SIG-M5 (cell line): ENCODE measurements at regions not wholly inside any gene's neighbourhood (a gene's known extent, or its start where the extent isn't known, plus 50 kb on each side); places are given as distances from the start of the nearest gene placed in this dataset.

Source experiments
- DNase-seq: peaks from one replicate; lab custom pipeline; 2025; lab: John Stamatoyannopoulos, UW

DNA sequence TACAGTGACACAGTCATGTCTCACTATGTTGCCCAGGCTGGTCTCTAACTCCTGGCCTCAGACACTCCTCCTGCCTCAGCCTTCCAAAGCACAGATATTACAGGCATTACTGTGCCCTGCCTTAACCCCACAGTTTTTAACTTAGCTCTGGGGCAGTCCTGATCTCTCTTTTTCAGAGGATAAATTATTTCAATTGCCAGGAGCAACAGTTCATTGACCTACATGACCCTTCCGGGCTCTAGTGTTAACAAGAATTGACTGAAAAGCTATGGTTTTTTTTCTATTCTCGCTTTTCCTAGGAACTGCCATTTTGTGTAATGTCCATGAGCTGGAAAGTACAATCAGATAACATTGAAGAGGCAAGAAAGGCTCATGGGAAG lies 92.8 kb downstream of the HNRNPLL start:
- no peak for DNase-seq

DNA sequence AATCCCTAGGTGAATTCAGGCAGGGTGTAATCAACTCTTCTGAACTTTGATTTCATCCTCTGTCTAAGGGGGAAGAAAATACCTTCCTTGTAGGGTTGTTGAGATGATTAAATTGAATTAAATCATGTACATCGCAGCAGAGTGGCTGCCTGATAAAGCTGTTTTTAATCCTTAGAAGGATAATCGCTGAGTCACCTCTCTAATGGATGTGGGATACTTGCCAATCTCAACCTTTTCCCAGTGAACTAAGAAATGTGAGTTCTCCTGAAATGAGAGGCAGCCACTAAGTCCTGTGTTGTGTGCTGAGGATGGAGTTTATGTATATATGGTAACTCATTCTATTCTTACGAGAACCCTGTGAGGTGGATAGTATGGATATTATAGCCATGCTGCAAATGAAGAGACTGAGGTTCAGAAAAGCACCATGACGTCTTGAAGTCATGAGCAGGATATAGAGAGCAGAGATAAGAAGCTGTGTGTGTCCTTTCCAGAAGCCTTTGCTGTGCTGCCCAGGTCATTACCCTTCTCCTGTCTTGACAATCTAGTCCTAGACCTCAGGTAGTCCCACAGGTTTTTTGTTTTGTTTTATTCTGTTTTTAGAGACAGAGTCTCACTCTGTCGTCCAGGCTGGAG lies 93.3 kb downstream of the HNRNPLL start:
- no peak for DNase-seq

DNA sequence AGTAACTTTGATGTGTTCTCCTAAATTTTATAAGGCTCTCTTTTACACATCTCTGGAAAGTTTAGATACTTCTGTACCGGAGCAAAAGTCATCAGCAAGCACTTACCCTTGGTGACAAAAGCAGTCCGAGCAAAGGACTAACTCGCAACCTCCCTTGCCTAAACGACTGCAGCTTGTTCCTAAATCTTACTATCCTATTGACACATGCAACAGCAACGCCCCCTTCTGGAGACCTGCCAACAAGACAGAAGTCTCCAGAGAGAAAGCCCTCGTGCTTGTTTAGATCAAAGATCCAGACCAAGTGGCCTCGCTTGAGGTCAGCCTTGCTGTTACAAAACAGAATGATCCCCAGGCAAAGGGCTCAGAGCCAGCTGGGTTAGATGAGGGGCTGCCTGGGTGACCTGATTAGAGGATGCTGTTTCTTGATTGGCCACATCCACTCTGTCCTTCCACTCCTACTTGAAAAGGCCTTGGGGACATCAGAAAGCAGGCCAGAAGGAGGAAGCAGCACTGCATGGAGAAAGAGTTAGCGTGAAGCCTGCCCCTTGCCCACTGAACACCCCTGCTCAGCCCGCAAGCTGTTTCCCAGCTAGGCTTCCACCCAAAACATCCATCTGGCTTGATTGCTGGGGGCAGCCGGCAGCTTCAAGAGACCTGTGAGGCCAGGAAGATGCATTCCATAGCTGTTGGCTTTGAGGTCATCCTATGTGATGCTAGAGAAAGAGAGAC lies 94.3 kb downstream of the HNRNPLL start:
- DNase-seq: peak; percentile 52

DNA sequence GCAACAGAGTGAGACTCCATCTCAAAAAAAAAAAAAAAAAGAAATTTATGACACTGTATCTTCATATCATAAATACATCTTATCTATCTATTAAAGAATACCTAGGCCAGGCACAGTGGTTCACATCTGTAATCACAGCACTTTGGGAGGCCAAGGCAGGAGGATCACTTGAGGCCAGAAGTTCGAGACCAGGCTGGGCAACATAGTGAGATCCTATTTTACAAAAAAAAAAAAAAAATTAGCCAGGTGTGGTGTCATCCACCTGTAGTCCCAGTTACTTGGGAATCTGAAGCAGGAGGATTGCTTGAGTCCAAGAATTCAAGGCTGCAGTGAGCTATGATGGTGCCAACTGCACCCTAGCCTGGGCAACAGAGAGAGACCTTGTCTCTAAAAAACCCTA lies 95.0 kb downstream of the HNRNPLL start:
- no peak for DNase-seq

DNA sequence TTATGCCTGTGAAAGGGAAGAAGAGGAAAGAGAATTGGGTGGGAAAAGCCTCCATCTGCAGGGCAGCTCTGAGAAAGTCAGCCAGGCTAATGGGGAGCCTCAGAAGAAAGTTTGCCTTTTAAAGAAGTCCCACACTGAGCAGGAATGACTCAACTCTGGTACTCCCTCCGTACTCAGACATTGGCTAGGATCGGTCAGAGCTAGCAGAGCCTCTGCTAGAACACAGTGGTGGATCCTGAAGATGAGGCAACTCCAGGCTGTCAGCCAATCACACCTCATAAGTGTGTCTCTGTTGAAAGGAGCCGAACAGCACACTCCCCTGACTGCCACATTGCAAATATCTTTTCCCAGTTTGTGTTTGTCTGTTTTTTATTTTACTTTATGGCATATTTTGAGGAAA lies 96.9 kb downstream of the HNRNPLL start:
- no peak for DNase-seq

DNA sequence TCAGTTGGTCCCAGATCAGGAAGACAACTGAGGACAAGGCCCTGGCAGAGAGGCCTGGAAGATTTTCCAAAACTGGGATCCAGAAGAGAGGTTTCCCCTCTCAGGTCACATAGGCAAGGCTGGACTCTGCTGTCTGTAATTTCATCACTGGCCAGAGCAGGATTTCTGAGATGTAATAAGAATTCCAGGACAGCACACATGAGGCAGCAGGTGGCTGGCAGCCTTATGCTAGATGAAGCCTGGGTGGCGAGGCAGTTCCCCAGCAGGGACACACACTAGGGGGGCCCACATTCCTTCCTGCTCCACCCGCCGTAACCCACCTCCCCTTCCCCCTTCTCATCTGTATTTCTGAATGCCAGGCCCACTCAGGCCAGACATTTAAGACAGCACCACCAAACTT lies 98.6 kb downstream of the HNRNPLL start:
- no peak for DNase-seq

DNA sequence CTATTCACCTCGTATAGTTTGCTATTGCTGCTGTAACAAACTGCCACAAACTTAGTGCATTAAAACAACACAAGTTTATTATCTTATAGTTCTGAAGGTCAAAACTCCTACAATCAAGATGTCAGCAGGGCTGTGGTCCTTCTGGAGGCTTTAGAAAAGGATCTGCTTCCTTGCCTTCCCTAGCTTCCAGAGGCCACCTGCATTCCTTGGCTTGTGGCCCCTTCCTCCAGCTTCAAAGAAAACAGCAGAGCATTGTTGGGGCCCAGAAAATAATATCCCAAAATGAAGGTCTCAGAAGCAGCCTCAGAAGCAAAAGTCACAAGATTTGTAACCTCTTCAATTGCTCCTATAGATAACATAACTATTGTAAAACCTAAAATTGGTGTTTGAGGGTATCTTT lies 100.6 kb downstream of the HNRNPLL start:
- DNase-seq: no peak

DNA sequence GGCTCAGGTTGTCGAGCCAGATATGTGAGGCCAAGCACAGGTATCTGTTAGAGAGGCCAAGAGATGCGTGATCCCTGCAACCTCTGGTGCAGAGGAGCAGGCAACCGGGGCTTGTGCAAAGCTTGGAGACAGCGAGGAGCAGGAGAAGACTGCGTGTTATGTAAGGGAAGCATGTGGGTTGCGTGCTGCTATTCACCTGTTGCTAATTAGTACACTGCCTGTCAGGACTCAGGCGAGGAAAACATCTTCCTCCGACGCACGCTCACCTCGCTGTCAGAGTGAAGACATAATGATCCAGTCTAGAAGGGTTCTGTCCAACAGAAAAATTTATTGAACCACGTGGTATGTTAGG lies 102.5 kb downstream of the HNRNPLL start:
- no peak for DNase-seq

DNA sequence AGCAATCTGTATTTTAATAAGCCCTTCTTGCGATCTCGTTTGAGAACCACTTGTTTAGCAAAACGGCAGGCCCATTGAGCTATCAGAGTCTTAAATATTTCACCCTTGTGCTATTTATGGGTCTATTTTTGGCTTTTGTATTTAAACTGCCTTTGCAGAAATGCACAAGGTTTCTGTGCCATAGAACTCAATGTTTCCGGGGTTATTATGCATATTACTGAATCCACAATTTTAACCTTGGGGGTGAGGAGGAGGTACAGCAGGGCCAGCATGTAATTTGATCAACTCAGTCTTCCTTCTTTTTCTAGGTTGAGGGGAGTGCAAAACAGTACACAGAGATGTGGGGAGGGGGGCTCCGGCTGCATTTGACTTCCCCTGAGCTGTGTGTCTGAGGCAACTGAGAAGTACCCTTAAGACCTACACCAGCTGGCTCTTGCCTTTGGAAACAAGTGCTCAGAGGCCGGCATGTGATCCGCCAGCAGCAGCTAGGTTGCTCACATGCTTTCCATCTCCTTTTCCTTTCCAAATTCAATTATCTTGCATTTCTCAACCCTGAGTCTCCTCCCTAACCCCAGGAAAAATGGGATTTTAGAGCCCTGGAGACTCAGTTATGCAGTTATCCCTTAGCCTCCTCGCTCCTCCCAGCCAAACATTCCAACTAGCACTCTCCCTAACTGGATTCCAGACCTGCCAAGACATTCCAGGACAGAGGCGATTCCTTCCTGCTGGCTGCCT lies 103.0 kb downstream of the HNRNPLL start:
- DNase-seq: no peak

DNA sequence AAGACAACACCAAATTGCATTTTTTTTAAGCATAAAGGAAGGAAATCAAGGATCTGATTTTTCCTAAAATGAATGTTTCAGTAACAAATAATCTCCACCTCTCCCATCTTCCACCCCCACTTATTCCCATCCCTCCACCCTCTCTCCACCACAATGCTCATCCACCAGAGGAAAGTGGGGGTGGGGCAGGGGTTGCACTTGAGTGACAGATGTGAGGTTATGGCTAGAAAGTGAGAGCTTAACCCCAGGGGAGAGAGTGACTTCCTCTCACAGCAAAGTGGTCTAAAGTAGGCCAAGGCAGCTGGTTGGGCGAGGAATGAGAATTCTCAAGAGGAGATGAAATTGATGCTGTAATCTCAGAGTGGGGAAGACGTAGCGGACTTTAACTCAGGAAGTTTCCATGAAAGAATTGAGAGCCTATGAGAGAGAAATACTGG lies 104.7 kb downstream of the HNRNPLL start:
- no peak for DNase-seq

DNA sequence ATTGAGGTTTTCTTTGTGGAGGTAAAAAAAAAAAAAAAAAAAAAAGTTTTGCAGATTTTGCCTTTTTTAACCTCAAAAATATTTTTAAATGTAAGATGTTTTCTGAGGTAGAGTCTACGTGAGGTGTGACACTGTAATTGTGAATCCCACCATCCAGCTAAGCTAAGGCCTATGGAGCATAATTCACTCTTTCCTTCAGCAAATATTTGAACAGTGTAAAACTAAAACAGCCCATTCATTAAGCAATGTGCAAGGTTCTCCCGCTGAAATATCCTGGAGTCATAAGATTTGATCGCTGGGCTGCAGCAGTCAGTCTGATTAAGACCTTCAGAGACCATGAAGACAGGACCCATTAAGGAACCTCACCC lies 105.1 kb downstream of the HNRNPLL start:
- no peak for DNase-seq

DNA sequence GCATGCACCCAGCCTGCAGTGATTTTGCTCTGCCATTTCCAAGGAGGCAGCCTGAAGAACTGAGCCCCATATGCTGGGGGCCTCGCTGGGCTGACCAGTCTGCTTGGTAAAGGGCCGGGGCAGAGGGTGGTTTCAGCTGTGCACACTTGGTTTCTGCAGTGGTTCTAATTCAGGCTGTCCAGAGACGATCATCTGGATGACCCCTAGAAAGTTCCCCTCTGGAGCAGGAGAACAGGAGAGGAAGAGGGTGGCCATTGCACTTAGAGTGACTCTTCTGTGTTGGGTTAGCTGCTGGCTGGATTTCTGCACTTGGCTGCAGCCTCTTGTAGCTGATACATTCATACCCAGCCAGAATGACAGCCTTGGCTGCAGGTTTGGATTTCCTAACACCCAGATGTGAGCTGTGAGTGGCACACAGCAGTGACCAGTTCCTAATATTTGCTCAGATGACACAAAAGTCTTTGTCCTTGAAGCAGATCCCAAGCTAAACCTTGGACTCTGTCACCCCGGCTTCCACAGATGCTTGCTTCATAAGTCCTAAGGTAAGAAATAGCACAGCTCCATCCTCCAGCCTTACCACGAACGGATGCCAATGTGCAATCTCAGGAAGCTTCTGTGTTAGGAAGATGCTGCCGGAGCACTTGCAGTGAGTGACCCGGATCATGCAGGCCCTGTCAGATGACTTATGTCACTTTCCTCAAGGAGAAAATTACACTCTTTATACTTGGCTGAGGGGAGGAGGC lies 105.6 kb downstream of the HNRNPLL start:
- DNase-seq: no peak

DNA sequence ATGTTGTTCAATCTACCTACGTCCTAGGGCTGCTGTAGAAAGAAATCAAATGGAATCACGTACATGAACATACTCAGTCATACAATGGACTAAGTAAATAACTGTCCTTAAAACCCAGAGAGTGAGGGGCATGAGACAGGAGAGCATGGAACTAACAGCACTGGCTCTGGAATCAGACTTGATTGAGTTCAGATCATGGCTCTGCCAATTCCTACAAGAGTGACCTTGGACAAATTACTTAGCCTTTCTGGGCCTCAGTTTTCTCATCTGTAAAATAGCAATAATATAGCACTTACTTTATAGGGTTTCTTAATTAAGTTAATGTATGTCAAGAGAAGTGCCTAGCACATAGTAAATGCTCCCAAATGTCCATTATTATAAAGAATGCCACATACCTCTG lies 106.8 kb downstream of the HNRNPLL start:
- DNase-seq: no peak

DNA sequence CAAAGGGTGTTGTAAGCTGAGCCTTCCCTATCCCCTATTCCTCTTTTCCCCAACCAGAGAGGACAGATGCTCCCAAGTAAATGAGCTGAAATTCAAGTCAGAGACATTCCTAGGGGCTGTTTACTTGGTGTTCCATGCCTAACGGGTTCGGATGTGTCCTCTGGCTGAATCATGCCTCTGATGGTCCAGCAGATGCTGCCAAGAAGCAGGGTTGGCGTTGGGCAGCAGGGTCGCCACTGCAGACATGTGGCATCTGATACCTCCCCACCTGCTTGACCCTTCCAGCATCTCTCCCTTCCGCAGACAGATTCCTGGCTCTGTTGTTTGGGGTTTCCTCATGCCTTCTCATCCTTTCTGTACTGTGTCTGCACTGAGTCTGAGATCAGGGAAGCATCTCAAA lies 108.3 kb downstream of the HNRNPLL start:
- no peak for DNase-seq

DNA sequence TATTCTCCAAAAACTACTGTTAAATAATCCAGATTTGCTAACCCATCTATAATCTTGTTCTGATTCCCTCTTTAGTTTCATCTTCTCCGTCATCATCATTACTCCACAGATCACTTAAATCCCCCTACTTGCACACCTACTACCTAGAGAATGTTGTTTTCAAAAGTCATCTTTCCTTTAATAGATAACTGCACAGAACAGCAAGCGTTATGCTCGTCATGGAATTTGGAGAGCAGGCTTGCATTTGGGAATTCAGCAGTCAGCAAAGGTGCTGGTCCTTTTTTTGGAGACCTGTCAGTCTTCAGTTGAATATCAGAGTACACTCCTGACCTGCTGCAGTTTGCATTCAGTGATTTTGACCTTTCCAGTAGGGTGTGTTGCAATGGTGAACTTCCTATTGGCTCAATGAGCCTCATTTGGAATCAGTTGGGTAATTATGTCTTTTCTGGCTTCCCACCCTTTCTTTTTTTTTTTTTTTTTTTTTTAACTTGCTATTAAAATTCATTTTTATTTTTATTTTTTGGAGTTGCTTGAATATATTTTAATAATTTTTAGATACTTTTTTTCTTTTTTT lies 110.6 kb downstream of the HNRNPLL start:
- no peak for DNase-seq

DNA sequence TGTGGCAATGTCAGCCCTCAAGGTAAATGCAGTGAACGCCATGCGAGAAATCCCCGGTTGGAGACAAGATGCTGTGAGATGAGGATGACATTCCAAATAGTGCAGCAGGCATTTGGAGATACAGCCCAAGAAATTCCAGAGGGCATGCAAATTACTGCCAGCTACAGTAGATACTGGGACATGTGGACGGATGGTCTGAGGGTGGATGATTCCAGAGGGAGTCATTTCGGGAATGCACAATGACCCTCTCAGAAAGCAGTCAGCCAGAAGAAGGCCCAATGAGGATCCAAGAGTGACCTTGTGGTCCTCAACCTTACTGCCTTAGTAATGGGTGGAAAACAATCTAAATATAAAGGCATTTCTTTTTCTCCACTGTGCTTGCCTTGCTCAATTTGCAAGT lies 111.3 kb downstream of the HNRNPLL start:
- no peak for DNase-seq

DNA sequence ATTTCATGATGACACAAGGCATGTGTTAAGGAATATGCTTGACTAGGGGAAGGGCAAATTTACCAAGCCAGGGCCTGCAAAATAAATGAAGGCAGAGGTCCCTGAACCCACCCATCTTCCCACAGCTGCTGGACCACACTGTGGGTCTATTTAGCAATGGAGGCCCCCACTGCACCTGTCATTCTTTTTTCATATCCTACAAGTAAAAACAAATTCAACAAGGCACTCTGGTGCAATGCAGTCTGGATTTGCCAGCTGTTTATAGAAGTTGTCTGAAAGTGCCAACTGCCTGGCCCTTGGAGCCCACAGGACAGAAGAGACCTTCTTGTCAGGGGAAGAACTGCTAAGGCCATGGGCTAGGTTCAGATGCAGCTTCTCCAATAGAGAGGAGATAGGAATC lies 112.8 kb upstream of the ATL2 start:
- DNase-seq: no peak

DNA sequence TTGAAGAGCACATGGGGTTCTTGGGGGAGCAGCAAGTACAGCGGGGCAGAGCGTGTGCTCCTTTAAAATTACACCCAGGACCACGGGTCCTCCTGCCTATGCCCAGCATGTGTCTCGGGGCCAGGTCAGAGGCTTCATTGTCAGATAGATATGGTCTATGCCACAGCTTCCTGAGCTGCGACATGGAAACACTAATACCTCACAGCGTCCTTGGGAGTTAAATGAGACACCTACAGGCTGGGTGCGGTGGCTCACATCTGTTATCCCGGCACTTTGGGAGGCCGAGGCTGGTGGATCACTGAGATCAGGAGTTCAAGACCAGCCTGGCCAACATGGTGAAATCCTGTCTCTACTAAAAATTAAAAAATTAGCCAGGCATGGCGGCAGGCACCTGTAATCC lies 110.8 kb upstream of the ATL2 start:
- DNase-seq: no peak

DNA sequence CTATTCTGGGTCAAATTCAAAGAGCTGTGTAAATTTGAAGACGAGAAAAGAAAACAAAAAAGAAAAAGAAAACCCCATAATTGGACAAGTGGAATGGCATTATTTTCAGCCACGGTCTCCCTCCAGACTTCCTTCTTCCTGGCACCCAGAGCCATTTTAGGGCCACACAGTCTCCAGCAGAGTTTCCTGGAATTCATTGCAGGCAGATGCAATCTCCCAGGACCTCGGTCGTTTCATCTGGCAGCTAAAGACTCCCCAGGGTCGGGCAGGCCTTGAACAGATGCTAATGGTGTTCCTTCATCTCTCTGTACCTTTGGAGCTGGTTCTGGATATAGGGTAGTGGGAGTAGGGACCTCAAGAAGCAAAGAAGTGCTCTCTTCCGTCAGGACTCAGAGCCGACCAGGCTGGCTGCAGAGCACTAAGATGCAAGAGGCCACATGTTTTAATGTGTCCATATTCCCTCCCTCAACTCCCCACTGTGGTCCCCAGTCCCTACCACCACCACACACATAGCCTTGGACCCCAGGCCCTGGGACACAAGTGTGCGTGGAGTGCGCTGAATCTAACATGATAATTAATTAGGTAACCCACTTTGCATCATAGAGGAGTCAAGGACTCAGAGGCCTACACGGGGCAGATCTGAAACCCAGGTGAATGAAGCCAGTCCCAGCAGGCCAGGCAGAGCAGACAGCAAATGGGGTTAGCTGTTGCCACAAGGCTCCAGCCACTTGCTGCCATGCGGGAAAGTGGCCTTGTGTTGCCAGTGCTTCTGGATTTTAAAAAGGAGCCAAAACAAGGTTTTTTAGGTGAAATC lies 109.3 kb upstream of the ATL2 start:
- DNase-seq: no peak

DNA sequence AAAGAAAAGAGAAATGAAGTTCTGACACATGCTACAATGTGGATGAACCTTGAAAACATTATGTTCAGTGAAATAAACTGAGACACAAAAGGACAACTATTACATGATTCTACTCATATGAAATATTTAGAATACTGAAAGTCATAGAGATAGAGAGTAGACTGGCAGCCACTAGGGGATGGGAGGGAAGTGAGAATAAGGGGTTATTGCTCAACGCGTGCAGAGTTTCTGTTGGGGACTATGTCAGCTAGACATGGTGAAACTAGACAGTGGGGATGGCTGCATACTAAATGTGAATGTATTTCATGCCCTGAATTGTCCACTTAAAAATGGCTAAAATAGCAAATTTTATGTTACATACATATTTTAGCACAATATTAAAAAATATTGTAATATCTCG lies 108.7 kb upstream of the ATL2 start:
- peak; percentile 19 for DNase-seq

DNA sequence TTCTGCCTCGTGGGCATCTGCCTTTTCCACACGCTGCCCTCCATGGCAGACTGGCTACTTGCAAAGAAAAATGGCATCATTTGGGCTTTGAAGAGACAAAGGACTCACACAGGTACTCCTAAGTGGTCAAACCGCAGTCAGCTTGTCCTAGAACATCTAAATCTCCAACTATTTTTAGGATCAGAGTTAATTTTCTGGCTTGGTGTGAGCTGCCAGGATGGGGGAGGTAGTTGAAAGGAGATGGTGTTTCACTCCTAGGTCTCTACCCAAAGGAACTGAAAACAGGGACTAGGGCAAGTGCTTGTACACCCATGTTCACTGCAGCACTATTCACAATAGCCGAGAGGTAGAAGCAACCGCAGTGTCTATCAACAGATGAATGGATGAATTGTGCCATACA lies 107.9 kb upstream of the ATL2 start:
- DNase-seq: no peak
